ENCODE measurements at regions not wholly inside any gene's neighbourhood (a gene's known extent, or its start where the extent isn't known, plus 50 kb on each side); places are given as distances from the start of the nearest gene placed in this dataset.

GRCh38 chr13:71325556-71325955, 541.4 kb downstream of the DACH1 start:
- Histone ChIP-seq H3K36me3 (no peaks in the 10 kb centered on the region), H3K27me3 (no peaks in the 10 kb centered on the region), H3K4me3 (no peak overlapping the region), H3K9me3 (no peaks in the 10 kb centered on the region), H3K27ac (no peak overlapping the region), H3K4me1 (no peaks in the 10 kb centered on the region)
- TF ChIP-seq POLR2A (IDR thresholded peaks at IDR 0.05): no peak
- no peak for TF ChIP-seq CTCF (IDR thresholded peaks at IDR 0.05)
- TF ChIP-seq POLR2AphosphoS5 (IDR thresholded peaks at IDR 0.05; ENCODE audit: insufficient read depth in 1 of 2, low read depth in 1 of 2): no peak
- no peak for DNase-seq (ENCODE audit: extremely low spot score in 2 of 2)
- intact Hi-C loops (cut with DNase I): no loop called here

- TF ChIP-seq POLR2A (IDR thresholded peaks at IDR 0.05) (no peak), POLR2AphosphoS5 (IDR thresholded peaks at IDR 0.05; ENCODE audit: insufficient read depth in 1 of 2, low read depth in 1 of 2) (no peak), CTCF (IDR thresholded peaks at IDR 0.05) (no peak)
- intact Hi-C loops (cut with DNase I): no loop called here
- no peak for DNase-seq (ENCODE audit: extremely low spot score in 2 of 2)
- Histone ChIP-seq H3K4me1 (no peaks in the 10 kb centered on the region), H3K27ac (no peak overlapping the region), H3K27me3 (no peaks in the 10 kb centered on the region), H3K4me3 (no peak overlapping the region), H3K36me3 (no peaks in the 10 kb centered on the region), H3K9me3 (no peaks in the 10 kb centered on the region)
Observed at GRCh38 chr13:71323266-71323665, 543.7 kb downstream of the DACH1 start.

GRCh38 chr13:71320452-71320851, 546.6 kb downstream of the DACH1 start:
- no peak for TF ChIP-seq POLR2A (IDR thresholded peaks at IDR 0.05)
- Histone ChIP-seq H3K27me3 (no peaks in the 10 kb centered on the region), H3K4me1 (no peaks in the 10 kb centered on the region), H3K9me3 (no peaks in the 10 kb centered on the region), H3K36me3 (no peaks in the 10 kb centered on the region), H3K4me3 (no peak overlapping the region), H3K27ac (no peak overlapping the region)
- DNase-seq (ENCODE audit: extremely low spot score in 2 of 2): no peak
- intact Hi-C loops (cut with DNase I): no loop called here

GRCh38 chr13:71316792-71317363, 550.1 kb downstream of the DACH1 start:
- no peak overlapping the region for H3K4me3 ChIP-seq
- no peaks in the 10 kb centered on the region for H3K9me3 ChIP-seq
- no peak for DNase-seq (ENCODE audit: extremely low spot score in 2 of 2)
- no peaks in the 10 kb centered on the region for H3K36me3 ChIP-seq
- no peaks in the 10 kb centered on the region for H3K4me1 ChIP-seq
- H3K27ac ChIP-seq: no peak overlapping the region
- intact Hi-C loops (cut with DNase I): no loop called here
- H3K27me3 ChIP-seq: no peaks in the 10 kb centered on the region
- TF ChIP-seq POLR2AphosphoS5 (IDR thresholded peaks at IDR 0.05; ENCODE audit: insufficient read depth in 1 of 2, low read depth in 1 of 2) (no peak), CTCF (IDR thresholded peaks at IDR 0.05) (no peak), POLR2A (IDR thresholded peaks at IDR 0.05) (no peak)

GRCh38 chr13:71312923-71313322, 554.1 kb downstream of the DACH1 start:
- H3K27me3 ChIP-seq: no peaks in the 10 kb centered on the region
- no peak for DNase-seq (ENCODE audit: extremely low spot score in 2 of 2)
- H3K27ac ChIP-seq: no peak overlapping the region
- H3K9me3 ChIP-seq: no peaks in the 10 kb centered on the region
- no peaks in the 10 kb centered on the region for H3K4me1 ChIP-seq
- TF ChIP-seq POLR2AphosphoS5 (IDR thresholded peaks at IDR 0.05; ENCODE audit: insufficient read depth in 1 of 2, low read depth in 1 of 2): no peak
- TF ChIP-seq CTCF (IDR thresholded peaks at IDR 0.05): no peak
- no peak for TF ChIP-seq POLR2A (IDR thresholded peaks at IDR 0.05)
- no peak overlapping the region for H3K4me3 ChIP-seq
- intact Hi-C loops (cut with DNase I): no loop called here
- H3K36me3 ChIP-seq: no peaks in the 10 kb centered on the region
